GM18511 (cell line): ENCODE measurements at regions not wholly inside any gene's neighbourhood (a gene's known extent, or its start where the extent isn't known, plus 50 kb on each side); places are given as distances from the start of the nearest gene placed in this dataset.
"Not testable (repeated sequence)": the region's sequence is repeated elsewhere in the genome, so short reads cannot be mapped to it uniquely, and the experiment has no call there.

Experiments used
- ATAC-seq: cut with Tn5 transposase; IDR thresholded peaks from one replicate; pipeline ENCODE4 v1.9.1; 2021; ENCODE audit warnings: mild to moderate bottlenecking, moderate library complexity; ENCODE audit not compliant: unreplicated experiment

DNA sequence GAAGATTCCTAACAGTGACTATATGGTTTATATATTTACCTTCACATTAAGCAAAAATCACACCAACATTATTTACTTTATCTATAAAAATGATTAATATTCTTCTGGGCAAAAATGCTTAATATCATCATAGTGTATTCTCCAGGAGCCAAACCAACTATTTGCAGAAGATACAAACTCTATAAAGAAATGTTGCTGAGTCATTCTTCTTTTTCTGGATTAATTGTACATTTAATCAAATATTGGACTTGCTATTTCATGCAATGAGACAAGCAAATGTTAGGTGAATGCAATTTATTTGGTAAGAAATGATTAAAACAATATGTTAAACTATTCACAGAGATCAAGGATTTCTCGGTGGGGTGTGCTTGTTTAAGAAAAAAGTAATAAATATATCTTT lies 1075.8 kb downstream of the PCDH9 start:
- no peak for ATAC-seq

DNA sequence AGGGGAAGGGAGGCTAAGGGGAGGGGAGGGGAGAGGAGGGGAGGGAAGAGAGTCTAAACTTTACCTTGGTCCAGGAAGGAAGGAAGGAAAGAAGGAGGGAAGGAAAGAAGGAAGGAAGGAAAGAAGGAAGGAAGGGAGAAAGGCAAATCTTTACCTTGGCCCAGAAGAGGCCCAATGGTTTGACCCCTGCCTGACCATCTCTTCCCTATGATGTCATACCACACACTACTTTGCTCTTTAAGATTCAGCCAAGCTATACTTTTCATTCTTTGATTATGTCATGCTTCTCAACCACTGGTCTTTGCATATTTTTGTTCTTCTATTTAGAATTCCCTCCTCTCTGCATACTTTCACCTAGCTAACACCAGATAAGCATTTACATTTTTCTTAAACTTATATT lies 1077.5 kb downstream of the PCDH9 start:
- ATAC-seq, result no peak

DNA sequence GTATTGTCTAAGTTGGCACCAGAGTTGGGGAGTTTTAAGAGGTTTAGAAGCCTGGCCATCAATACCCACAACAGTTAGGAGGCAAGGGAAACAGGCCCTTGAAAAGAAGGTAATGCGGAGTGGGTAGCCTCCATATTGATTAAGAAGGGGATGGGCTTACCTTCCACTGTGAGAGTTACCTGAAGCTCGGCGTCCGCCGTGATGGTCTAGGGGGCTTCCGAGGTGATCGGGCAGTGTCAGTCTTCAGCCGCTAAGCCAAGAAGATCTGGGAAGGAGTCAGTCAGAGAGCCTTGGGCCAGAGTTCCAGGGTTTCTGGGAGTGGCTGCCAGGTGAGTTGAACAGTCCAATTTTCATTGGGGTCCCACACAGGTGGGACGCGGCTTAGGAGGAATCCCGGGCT lies 1085.8 kb downstream of the PCDH9 start:
- not testable (repeated sequence) for ATAC-seq

GRCh38 chr13:66139701-66140100 lies 1090.4 kb downstream of the PCDH9 start:
- peak; percentile 15 for ATAC-seq

DNA sequence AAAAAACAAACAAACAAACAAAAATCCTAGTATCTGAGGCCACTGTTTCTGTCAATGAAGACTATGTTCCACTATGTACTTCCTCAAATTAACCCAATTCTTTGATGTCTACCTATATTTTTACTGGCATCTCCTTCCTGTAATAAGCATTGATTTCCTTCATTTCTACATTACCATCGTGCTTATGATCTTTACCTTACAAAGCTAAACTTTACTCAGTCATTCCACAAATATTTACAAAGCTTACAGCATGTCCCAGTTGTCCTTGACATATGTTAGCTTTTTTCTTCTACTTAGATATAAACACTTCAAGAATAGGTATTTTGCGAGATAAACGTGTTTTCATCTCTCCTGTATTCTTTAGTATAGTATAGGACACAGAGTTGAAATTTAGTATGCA lies 1090.9 kb downstream of the PCDH9 start:
- ATAC-seq, result no peak

GRCh38 chr13:66138172-66138811 lies 1091.8 kb downstream of the PCDH9 start:
- ATAC-seq, result peak; percentile 93

- ATAC-seq, result no peak
Measured at GRCh38 chr13:66137384-66137783, 1092.8 kb downstream of the PCDH9 start.

DNA sequence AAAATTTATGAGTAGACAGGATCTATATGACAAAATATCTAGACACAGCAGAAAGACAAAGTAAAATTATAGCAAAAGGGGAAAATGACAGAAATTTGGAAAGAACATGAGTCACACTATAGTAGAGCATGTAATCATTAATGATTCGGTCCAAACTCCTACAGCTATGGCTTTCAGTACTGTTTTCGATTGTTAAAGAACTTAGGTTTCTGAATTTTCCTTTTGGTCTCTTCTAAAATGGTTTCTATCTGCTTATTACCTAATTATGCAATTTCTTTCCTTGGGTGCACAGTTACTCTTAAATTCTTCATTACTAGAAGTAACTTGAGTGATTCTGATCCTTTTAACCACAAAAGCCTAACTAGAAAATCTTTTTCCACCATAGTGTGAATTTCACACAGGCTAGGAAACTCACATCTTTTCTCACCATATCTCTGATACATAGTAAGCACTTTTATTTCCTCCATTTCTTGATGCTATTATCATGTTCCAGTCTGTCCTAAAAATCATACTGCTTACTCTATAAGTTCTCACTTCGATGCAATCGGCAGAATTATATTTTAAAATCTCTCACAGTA lies 1101.4 kb downstream of the PCDH9 start:
- peak; percentile 95 for ATAC-seq

GRCh38 chr13:66128201-66128600 lies 1101.9 kb downstream of the PCDH9 start:
- peak; percentile 35 for ATAC-seq

DNA sequence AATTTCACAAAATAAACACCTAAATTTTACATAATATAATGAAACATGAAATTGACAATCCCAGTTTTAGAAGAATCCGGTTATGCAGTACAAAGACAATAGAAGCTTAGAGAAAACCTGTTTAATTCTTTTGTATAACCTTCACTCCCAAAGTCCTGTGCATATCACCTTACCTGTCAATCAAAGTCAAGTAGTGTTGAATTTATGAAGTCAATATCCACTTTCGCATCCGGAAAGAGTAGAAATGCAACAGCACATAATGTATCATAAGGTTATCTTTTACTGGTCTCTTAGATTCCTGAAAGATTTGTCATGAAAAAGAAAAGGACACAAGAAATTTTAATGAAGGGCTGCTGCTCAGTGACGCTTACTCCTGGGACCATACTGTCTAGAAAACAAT lies 1112.6 kb downstream of the PCDH9 start:
- no peak for ATAC-seq

GRCh38 chr13:66113882-66114526 lies 1116.1 kb downstream of the PCDH9 start:
- ATAC-seq, result no peak

GRCh38 chr13:66111628-66112027 lies 1118.5 kb downstream of the PCDH9 start:
- ATAC-seq, result no peak

GRCh38 chr13:66106246-66106645 lies 1123.9 kb downstream of the PCDH9 start:
- no peak for ATAC-seq

DNA sequence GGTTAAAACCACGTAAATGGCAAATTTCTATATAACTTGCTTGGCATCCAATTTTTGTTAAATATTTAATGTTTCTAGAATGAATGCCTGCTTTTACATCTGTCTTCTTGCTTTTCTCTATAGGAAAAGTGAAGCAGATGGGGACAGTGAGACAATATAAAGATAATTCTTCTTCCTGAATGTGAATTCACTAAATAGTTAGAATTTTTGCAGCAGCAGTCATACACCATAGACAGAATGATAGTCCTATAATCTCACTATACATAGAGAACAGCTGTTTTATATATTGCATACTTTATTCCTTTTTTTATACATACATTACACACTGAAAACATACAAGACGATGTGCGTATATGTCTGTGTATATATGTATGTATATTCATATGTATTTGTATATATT lies 1127.3 kb downstream of the PCDH9 start:
- no peak for ATAC-seq

DNA sequence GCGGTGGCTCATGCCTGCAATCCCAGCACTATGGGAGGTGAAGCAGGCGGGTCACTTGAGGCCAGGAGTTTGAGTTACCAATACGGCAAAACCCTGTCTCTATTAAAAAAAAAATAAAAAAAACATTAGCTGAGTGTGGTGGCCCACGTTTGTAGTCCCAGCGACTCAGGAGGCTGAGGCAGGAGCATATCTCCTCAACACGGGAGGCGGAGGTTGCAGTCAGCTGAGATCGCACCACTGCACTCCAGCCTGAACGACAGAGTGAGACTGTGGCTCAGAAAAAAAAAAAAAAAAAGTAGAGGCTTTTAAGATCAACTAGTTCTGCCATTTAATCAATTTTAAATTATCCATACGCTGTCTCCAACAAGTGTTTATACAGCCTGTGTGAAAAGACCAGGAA lies 1130.3 kb downstream of the PCDH9 start:
- ATAC-seq, result no peak

GRCh38 chr13:66098931-66099628 lies 1131.1 kb downstream of the PCDH9 start:
- ATAC-seq, result no peak

DNA sequence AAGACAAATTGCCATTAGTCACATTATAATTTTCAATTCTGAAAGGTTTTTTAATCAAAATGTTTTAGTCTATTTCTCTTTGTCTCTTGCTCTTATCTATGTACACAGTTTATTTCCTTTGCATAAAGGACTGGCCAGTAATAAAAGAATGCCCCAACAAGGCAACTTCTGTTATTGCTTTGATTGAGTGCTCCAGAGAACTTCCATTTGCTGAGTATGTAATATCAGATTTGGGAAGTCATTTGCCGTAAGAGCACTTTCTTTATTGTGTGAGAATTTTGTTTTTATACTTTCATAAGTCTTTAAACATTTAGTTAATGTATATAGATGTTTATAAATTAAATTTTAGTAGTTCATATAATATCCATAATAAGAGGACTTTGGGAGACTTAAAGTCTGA lies 1140.4 kb downstream of the PCDH9 start:
- ATAC-seq, result no peak

DNA sequence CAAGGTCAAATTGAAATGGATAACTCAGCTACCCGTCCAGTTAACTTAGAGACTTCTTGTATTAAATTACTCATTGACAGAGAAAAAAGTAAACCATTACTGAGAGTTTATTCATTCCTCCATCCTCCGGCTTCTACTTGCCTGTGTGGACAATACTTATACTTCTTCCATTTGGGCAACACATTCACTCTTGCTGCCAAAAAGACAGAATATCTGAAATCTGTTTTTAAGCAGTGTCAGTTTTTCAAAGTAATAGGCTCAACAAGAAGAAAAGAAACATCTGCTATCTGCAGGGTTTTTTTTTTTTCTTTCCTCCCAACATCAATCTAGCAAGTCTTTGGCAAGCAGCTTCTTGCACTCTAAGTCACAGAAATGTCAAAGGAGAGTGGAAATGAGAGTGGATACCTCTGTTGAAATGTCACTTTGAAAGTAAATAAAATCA lies 1142.8 kb downstream of the PCDH9 start:
- peak; percentile 80 for ATAC-seq

DNA sequence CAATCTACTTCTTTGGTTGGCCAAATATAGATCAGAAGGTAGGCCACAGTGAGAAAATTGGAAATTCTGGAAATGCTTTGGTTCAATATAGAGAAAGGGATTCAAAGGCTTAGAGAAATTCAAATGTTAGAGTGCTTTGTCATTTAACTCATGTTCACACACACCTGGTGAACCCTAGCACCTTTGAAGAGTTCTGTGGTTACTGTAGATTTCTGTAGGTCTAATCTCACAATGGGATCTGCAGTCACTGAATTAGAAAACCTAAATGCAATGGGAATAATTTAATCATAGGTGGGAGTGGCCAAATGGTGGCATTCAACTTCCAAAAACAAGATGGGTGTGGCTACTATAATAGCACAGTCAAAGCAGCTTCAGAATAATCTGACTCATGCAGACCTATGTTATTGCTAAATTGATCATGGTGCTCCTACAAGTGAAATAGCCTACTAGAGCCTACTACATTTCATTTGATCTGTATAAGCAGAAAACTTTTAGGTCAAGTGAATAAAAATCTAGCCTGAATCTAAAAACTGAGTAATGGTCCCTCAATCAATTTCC lies 1152.9 kb downstream of the PCDH9 start:
- no peak for ATAC-seq

GRCh38 chr13:66076417-66076816 lies 1153.7 kb downstream of the PCDH9 start:
- no peak for ATAC-seq

GRCh38 chr13:66074018-66074615 lies 1156.0 kb downstream of the PCDH9 start:
- no peak for ATAC-seq
